Osteocyte (in vitro differentiated cells): ENCODE measurements at regions not wholly inside any gene's neighbourhood (a gene's known extent, or its start where the extent isn't known, plus 50 kb on each side); places are given as distances from the start of the nearest gene placed in this dataset.
"Not testable (repeated sequence)": the region's sequence is repeated elsewhere in the genome, so short reads cannot be mapped to it uniquely, and the experiment has no call there.

Source experiments
- DNase-seq: peaks from one replicate; pipeline ENCODE4 v3.0.0; 2021; ENCODE audit warnings: mixed read lengths; ENCODE audit not compliant: unreplicated experiment; ENCODE audit errors: extremely low spot score
- H3K27ac Mint-ChIP-seq: one replicate; pipeline ENCODE4 v1.8.0; 2021; ENCODE audit warnings: mild to moderate bottlenecking, mixed read lengths; ENCODE audit not compliant: unreplicated experiment
- H3K27me3 Mint-ChIP-seq: one replicate; pipeline ENCODE4 v1.8.0; 2021; ENCODE audit warnings: mixed read lengths; ENCODE audit not compliant: unreplicated experiment
- H3K36me3 Mint-ChIP-seq: one replicate; pipeline ENCODE4 v1.8.0; 2021; ENCODE audit warnings: mixed read lengths; ENCODE audit not compliant: unreplicated experiment
- H3K4me1 Mint-ChIP-seq: one replicate; pipeline ENCODE4 v1.8.0; 2021; ENCODE audit warnings: mixed read lengths; ENCODE audit not compliant: unreplicated experiment
- H3K4me3 Mint-ChIP-seq: one replicate; pipeline ENCODE4 v1.8.0; 2021; ENCODE audit warnings: mild to moderate bottlenecking, moderate library complexity, mixed read lengths; ENCODE audit not compliant: unreplicated experiment
- H3K9me3 Mint-ChIP-seq: one replicate; pipeline ENCODE4 v1.8.0; 2021; ENCODE audit warnings: mixed read lengths; ENCODE audit not compliant: unreplicated experiment
- CTCF ChIP-seq: fragments of 200-600 bp; sonication (generic); IDR thresholded peaks from 2 replicates; pipeline ENCODE4 v1.5.0; 2021; ENCODE audit warnings: antibody characterized with exemption, mild to moderate bottlenecking, moderate library complexity

- no peak for TF ChIP-seq CTCF
- no peak overlapping the region for H3K27ac Mint-ChIP-seq
- H3K9me3 Mint-ChIP-seq = no peaks in the 10 kb centered on the region
- DNase-seq = peak; percentile 53
- no peaks in the 10 kb centered on the region for H3K4me1 Mint-ChIP-seq
- no peaks in the 10 kb centered on the region for H3K27me3 Mint-ChIP-seq
- no peak overlapping the region for H3K4me3 Mint-ChIP-seq
- H3K36me3 Mint-ChIP-seq = no peaks in the 10 kb centered on the region
Measured at GRCh38 chr16:5257462-5257861, 159.9 kb upstream of the EEF2KMT start.

- Mint-ChIP-seq H3K27me3 (no peaks in the 10 kb centered on the region), H3K9me3 (no peaks in the 10 kb centered on the region), H3K4me1 (no peaks in the 10 kb centered on the region), H3K36me3 (no peaks in the 10 kb centered on the region), H3K4me3 (no peak overlapping the region), H3K27ac (no peak overlapping the region)
- no peak for TF ChIP-seq CTCF
- DNase-seq = no peak
Measured at GRCh38 chr16:5252791-5253190, 155.2 kb upstream of the EEF2KMT start.

GRCh38 chr16:5247403-5247802 lies 149.8 kb upstream of the EEF2KMT start:
- not testable (repeated sequence) for H3K4me1 Mint-ChIP-seq, H3K27me3 Mint-ChIP-seq, H3K4me3 Mint-ChIP-seq, H3K36me3 Mint-ChIP-seq, H3K9me3 Mint-ChIP-seq, DNase-seq, H3K27ac Mint-ChIP-seq

- DNase-seq, H3K27me3 Mint-ChIP-seq, H3K4me3 Mint-ChIP-seq, H3K4me1 Mint-ChIP-seq, H3K9me3 Mint-ChIP-seq, H3K36me3 Mint-ChIP-seq, H3K27ac Mint-ChIP-seq: not testable (repeated sequence)
Measured at GRCh38 chr16:5240278-5240626, 142.7 kb upstream of the EEF2KMT start.

- not testable (repeated sequence) for H3K27me3 Mint-ChIP-seq, H3K27ac Mint-ChIP-seq, H3K9me3 Mint-ChIP-seq, H3K4me3 Mint-ChIP-seq, H3K36me3 Mint-ChIP-seq, H3K4me1 Mint-ChIP-seq
- peak; percentile 88 for DNase-seq
- peak; percentile 54 for TF ChIP-seq CTCF
Measured at GRCh38 chr16:5239472-5240277, 142.1 kb upstream of the EEF2KMT start.

- Mint-ChIP-seq H3K36me3 (no peaks in the 10 kb centered on the region), H3K4me3 (no peak overlapping the region), H3K9me3 (peaks cover 4% of the 10 kb centered on the region), H3K4me1 (no peaks in the 10 kb centered on the region), H3K27me3 (peaks cover 7% of the 10 kb centered on the region), H3K27ac (no peak overlapping the region)
- no peak for DNase-seq
- no peak for TF ChIP-seq CTCF
Measured at GRCh38 chr16:5235119-5235518, 137.5 kb upstream of the EEF2KMT start.
